GM12878 (cell line): ENCODE measurements at regions not wholly inside any gene's neighbourhood (a gene's known extent, or its start where the extent isn't known, plus 50 kb on each side); places are given as distances from the start of the nearest gene placed in this dataset.

ENCODE experiments used
- ATAC-seq: fragments of 200-7000 bp; cut with Tn5 transposase; 3 replicates; pipeline ENCODE4 v1.9.1; 2020; ENCODE audit warnings: mild to moderate bottlenecking, moderate library complexity
- BruUV-seq: library from RNA; stranded (reverse); fragments of 400-500 nt; replicated peaks from 2 replicates; lab custom pipeline; 2021; lab: Mats Ljungman, UMichigan
- CTCF ChIA-PET: fragments of 300-600 bp; sonication (Branson Sonifier 250); formaldehyde crosslinking; extraction: SDS; loops from one replicate; lab custom pipeline; 2021; ENCODE audit warnings: inconsistent platforms; lab: Yijun Ruan, JAX
- POLR2A ChIA-PET: fragments of 350-600 bp; formaldehyde crosslinking; extraction: SDS; loops from one replicate; lab custom pipeline; 2021; ENCODE audit warnings: inconsistent platforms; lab: Charles Lee
- RAD21 ChIA-PET: fragments of 300-600 bp; sonication (Branson Sonifier 250); formaldehyde crosslinking; loops from one replicate; lab custom pipeline; 2023; ENCODE audit warnings: antibody characterized with exemption; ENCODE audit not compliant: unreplicated experiment; lab: Charles Lee
- SMC1A ChIA-PET: fragments of 300-600 bp; sonication (Branson Sonifier 250); formaldehyde crosslinking; loops from one replicate; lab custom pipeline; 2023; ENCODE audit not compliant: unreplicated experiment, uncharacterized antibody; lab: Charles Lee
- DNase-seq: peaks from one replicate; pipeline ENCODE4 v3.0.0-alpha.2; 2011; ENCODE audit warnings: low read depth, low spot score
- FAIRE-seq: peaks from 3 replicates; lab custom pipeline; 2011; peaks lifted over from hg19 to GRCh38; lab: Jason Lieb, UNC
- H2AFZ ChIP-seq: 2 replicates; pipeline ENCODE4 v1.6.0; 2011; ENCODE audit warnings: low read depth, low read length, control low read depth; ENCODE audit not compliant: control insufficient read depth
- H3K27ac ChIP-seq: 2 replicates; pipeline ENCODE4 v1.5.1; 2011; ENCODE audit warnings: control low read depth; ENCODE audit not compliant: control insufficient read depth, insufficient read depth
- H3K27me3 ChIP-seq, 2 experiments: replicated peaks in 1 of 2; 2 replicates each; pipeline versions ENCODE4 v1.6.0 to v1.6.1; 2011; ENCODE audit warnings: low read length in 1 of 2; ENCODE audit not compliant: control insufficient read depth in 2 of 2, insufficient read depth in 2 of 2
- H3K36me3 ChIP-seq, 2 experiments: 2 replicates each; pipeline ENCODE4 v1.5.1; 2011; ENCODE audit warnings: low read length in 1 of 2; ENCODE audit not compliant: control insufficient read depth in 2 of 2, insufficient read depth in 2 of 2
- H3K4me1 ChIP-seq: 2 replicates; pipeline ENCODE4 v1.6.1; 2011; ENCODE audit warnings: mild to moderate bottlenecking, low read length, moderate library complexity, mixed read lengths; ENCODE audit not compliant: control insufficient read depth, insufficient read depth
- H3K4me2 ChIP-seq: 2 replicates; pipeline ENCODE4 v1.6.0; 2011; ENCODE audit warnings: control low read depth; ENCODE audit not compliant: control insufficient read depth, insufficient read depth
- H3K4me3 ChIP-seq: fragments of 200-600 bp; sonication (generic); 2 replicates; pipeline ENCODE4 v1.5.1; 2016
- H3K79me2 ChIP-seq: 2 replicates; pipeline ENCODE4 v1.6.0; 2011; ENCODE audit warnings: low read length; ENCODE audit not compliant: control insufficient read depth, insufficient read depth
- H3K9ac ChIP-seq: 2 replicates; pipeline ENCODE4 v1.8.0; 2011; ENCODE audit warnings: low read length, control low read depth, mixed read lengths; ENCODE audit not compliant: control insufficient read depth, insufficient read depth
- H3K9me3 ChIP-seq: replicated peaks from 3 replicates; pipeline ENCODE4 v1.5.1; 2011; ENCODE audit warnings: mild to moderate bottlenecking, low read length; ENCODE audit not compliant: control insufficient read depth, insufficient read depth
- H4K20me1 ChIP-seq: 2 replicates; pipeline ENCODE4 v1.6.0; 2011; ENCODE audit not compliant: control insufficient read depth, insufficient read depth
- ATF7 ChIP-seq: fragments of 450-650 bp; IDR thresholded peaks from 2 replicates; pipeline ENCODE4 v1.6.1; 2016; ENCODE audit warnings: low read depth, mild to moderate bottlenecking
- BMI1 ChIP-seq: fragments of 450-650 bp; IDR thresholded peaks from 2 replicates; pipeline ENCODE4 v1.6.1; 2016; ENCODE audit warnings: mild to moderate bottlenecking, moderate library complexity, borderline replicate concordance
- BRCA1 ChIP-seq: IDR thresholded peaks from 2 replicates; pipeline ENCODE4 v1.6.1; 2011; ENCODE audit warnings: low read depth, low read length, improper control_type of control experiment
- CBX3 ChIP-seq: fragments of 200-600 bp; sonication (generic); IDR thresholded peaks from 2 replicates; pipeline ENCODE4 v1.6.1; 2016; ENCODE audit warnings: low read depth, borderline replicate concordance
- CEBPB ChIP-seq, 2 experiments: fragments of 150-350 bp in 1 of 2; IDR thresholded peaks; 2 replicates each; pipeline ENCODE4 v1.6.1; 2012 to 2014; ENCODE audit warnings: low read depth in 2 of 2, low read length in 2 of 2, borderline replicate concordance in 1 of 2, inconsistent platforms in 1 of 2
- ELK1 ChIP-seq: IDR thresholded peaks from 2 replicates; pipeline ENCODE4 v1.6.1; 2012; ENCODE audit warnings: low read depth, low read length, improper control_type of control experiment
- KDM1A ChIP-seq: fragments of 200-600 bp; sonication (generic); IDR thresholded peaks from 2 replicates; pipeline ENCODE4 v1.6.1; 2016; ENCODE audit warnings: borderline replicate concordance
- NRF1 ChIP-seq: conservative IDR thresholded peaks from 2 replicates; pipeline ENCODE4 v1.6.1; 2011; ENCODE audit warnings: mild to moderate bottlenecking, low read depth, low read length, improper control_type of control experiment
- POU2F2 ChIP-seq: IDR thresholded peaks from 3 replicates; pipeline ENCODE4 v1.6.1; 2011; ENCODE audit warnings: low read depth, mild to moderate bottlenecking, low read length, borderline replicate concordance
- TCF3 ChIP-seq: IDR thresholded peaks from 2 replicates; pipeline ENCODE4 v1.6.1; 2012; ENCODE audit warnings: low read depth, mild to moderate bottlenecking, low read length, borderline replicate concordance; ENCODE audit not compliant: insufficient read depth
- ZNF217 ChIP-seq: fragments of 450-650 bp; IDR thresholded peaks from 2 replicates; pipeline ENCODE4 v1.6.1; 2017; ENCODE audit warnings: antibody characterized with exemption, mild to moderate bottlenecking
- ZNF24 ChIP-seq: fragments of 450-650 bp; IDR thresholded peaks from 2 replicates; pipeline ENCODE4 v1.6.1; 2017; ENCODE audit warnings: antibody characterized with exemption, mild to moderate bottlenecking
- ZNF384 ChIP-seq: IDR thresholded peaks from 2 replicates; pipeline ENCODE4 v1.6.1; 2012; ENCODE audit warnings: low read depth, mild to moderate bottlenecking, low read length, improper control_type of control experiment, borderline replicate concordance
- ZNF622 ChIP-seq: fragments of 450-650 bp; IDR thresholded peaks from 2 replicates; pipeline ENCODE4 v1.6.1; 2017; ENCODE audit warnings: mild to moderate bottlenecking, inconsistent platforms
- ZSCAN29 ChIP-seq: fragments of 450-650 bp; IDR thresholded peaks from 2 replicates; pipeline ENCODE4 v1.6.1; 2017; ENCODE audit warnings: mild to moderate bottlenecking, moderate library complexity
- in situ Hi-C: fragments of 300-500 bp; cut with MboI; formaldehyde crosslinking; loops from 9 replicates; pipeline ENCODE4 v1.14.3; 2018; ENCODE audit warnings: mixed read lengths
- intact Hi-C: fragments of 100-400 bp; cut with micrococcal nuclease; formaldehyde crosslinking; loops from one replicate; pipeline ENCODE4 v1.14.2; 2022; ENCODE audit not compliant: unreplicated experiment
- TF ChIP-seq, protein P1 (sequence below): fragments of 450-650 bp; IDR thresholded peaks from 2 replicates; pipeline ENCODE4 v1.6.1; 2018; ENCODE audit warnings: borderline replicate concordance, mild to moderate bottlenecking; ENCODE audit not compliant: partially characterized antibody

DNA sequence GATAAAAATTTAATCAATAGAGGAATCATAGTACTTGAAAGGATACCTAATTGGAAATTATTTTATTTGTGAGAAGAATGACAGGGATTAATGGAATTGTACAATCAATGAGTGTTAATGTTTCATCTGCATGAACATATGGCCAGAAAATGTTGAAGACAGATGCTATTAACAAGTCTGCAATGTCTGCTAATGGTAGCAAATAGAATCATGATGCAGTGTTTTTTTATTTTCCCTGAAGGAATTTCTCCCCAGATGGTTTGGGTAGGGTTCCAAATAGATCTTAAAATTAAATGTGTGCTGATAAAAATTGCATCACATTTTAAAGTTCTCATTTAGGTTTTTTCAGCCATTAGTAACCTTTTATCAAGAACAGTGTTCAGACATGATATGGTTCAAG is 291.3 kb upstream of the TRAM1L1 start:
- no peak overlapping the region for H3K27ac ChIP-seq
- no peaks in the 10 kb centered on the region for H3K79me2 ChIP-seq
- RAD21 ChIA-PET = no interaction called here
- no peak overlapping the region for H3K9ac ChIP-seq
- H3K9me3 ChIP-seq = no peaks in the 10 kb centered on the region
- TF ChIP-seq ELK1 (no peak), KDM1A (no peak), ZNF217 (no peak), BRCA1 (no peak), TCF3 (no peak), ZSCAN29 (no peak), ATF7 (no peak), CBX3 (no peak), CEBPB (IDR thresholded peaks at IDR 0.05; ENCODE audit: borderline replicate concordance in 1 of 2, low read depth in 2 of 2, low read length in 2 of 2) (no peak), POU2F2 (no peak), ZNF622 (no peak), NRF1 (no peak), BMI1 (no peak), ZNF384 (no peak), ZNF24 (no peak)
- TF ChIP-seq, protein P1, sequence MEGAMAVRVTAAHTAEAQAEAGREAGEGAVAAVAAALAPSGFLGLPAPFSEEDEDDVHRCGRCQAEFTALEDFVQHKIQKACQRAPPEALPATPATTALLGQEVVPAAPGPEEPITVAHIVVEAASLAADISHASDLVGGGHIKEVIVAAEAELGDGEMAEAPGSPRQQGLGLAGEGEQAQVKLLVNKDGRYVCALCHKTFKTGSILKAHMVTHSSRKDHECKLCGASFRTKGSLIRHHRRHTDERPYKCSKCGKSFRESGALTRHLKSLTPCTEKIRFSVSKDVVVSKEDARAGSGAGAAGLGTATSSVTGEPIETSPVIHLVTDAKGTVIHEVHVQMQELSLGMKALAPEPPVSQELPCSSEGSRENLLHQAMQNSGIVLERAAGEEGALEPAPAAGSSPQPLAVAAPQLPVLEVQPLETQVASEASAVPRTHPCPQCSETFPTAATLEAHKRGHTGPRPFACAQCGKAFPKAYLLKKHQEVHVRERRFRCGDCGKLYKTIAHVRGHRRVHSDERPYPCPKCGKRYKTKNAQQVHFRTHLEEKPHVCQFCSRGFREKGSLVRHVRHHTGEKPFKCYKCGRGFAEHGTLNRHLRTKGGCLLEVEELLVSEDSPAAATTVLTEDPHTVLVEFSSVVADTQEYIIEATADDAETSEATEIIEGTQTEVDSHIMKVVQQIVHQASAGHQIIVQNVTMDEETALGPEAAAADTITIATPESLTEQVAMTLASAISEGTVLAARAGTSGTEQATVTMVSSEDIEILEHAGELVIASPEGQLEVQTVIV = no peak
- TF ChIP-seq, all 136 proteins: peak for 0
- CTCF ChIA-PET = no interaction called here
- H3K4me2 ChIP-seq = no peak overlapping the region
- H3K27me3 ChIP-seq = no peaks in the 10 kb centered on the region
- no peaks in the 10 kb centered on the region for H3K36me3 ChIP-seq
- no TSS peak for BruUV-seq
- in situ Hi-C loops = no loop called here
- ATAC-seq (no peak), DNase-seq (no peak), FAIRE-seq (no peak)
- SMC1A ChIA-PET = no interaction called here
- no peak overlapping the region for H3K4me3 ChIP-seq
- POLR2A ChIA-PET = no interaction called here
- intact Hi-C loops = no loop called here
- no peaks in the 10 kb centered on the region for H3K4me1 ChIP-seq
- H4K20me1 ChIP-seq = no peaks in the 10 kb centered on the region
- H2AFZ ChIP-seq = no peak overlapping the region
